H54 (cell line): ENCODE measurements at regions not wholly inside any gene's neighbourhood (a gene's known extent, or its start where the extent isn't known, plus 50 kb on each side); places are given as distances from the start of the nearest gene placed in this dataset.

Experiments
- DNase-seq: peaks from one replicate; pipeline ENCODE4 v3.0.0; 2011; ENCODE audit warnings: low spot score, mixed read lengths; ENCODE audit not compliant: insufficient read length
- FAIRE-seq: peaks from 3 replicates; lab custom pipeline; 2011; peaks lifted over from hg19 to GRCh38; lab: Jason Lieb, UNC
- POLR2A ChIP-seq: IDR thresholded peaks from 2 replicates; pipeline ENCODE4 v1.6.1; 2011; ENCODE audit warnings: low read depth, mild to moderate bottlenecking, low read length

DNA sequence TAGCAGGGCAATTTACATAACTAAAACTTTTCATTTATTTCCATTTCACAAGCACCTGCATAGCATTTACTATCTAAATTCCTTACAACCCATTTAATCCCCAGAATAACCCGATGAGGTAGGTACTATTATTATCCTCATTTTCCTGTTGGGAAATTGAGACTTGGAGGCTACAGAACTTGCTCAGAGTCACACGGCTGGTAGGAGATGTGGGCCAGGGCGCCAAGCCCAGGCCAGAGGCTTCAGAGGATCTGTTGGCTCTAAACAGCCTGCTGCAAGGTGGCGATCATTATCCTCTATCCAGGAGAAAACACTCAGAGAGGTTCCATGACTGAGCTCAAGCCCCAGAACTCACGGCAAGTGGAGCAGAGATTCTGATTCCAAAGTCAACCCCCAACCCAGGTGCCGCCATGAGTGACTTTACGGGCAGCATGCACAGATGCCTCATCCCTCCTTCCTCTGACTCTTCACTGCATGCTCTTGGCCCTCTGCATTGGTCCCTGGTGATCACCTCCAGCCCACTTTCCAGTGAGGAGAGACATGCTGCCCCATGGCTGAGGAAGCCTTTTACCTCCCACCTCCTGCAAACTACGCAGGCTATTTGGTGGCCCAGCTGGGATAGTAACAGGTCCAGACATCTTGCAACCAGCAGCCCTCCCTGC, 168.4 kb upstream of the FSTL4 start:
- DNase-seq (no peak), FAIRE-seq (no peak)
- TF ChIP-seq POLR2A, result no peak

DNA sequence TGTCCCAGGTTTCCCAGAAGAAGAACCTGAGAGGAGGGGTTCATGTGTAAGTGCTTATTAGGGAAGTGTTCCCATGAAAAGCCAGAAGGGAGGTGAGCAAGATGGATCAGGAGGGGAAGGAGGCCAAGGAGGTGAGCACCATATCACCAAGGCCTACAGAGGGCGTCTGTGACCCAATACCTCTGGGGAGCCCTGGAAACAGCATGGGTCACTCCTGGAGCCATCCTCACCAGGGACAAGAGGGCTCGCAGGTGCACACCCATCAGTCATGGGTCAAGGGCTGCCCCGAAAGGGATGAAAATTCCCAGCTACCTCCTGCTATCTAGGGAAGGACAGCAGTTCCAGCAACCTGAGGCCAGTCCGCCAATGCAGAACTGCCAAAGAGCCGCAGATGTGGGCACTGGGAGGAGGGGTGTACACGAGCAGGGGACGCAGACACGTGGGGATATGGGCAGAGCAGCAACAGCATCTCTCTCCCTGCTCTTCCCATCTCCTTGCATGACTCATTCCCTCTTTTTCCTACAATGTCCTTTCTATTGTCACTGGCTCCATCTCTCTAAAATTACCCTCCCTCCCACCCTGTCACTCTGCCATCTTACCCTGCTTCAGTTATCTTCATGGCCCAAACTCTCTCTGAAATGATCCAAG, 167.6 kb upstream of the FSTL4 start:
- TF ChIP-seq POLR2A, result no peak
- FAIRE-seq (no peak), DNase-seq (no peak)

DNA sequence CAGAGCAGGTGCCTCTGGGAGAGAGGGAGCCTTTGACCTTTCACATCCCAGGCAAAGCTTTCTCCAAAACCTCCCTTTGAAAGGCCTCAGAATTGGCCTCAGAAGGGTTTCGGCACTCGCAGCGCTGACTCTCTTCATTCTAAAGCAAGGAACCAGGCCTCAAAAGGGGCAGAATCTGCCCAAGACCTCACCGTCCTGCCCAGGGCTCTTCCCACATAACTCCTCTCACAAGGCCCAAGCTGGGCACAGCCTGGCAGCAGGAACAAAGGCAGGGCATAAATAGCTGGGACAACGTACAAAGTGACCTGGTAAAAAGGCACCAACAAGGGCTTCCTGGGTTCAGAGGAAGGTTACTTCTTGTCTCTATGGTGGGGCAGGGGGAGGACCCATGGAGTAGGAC, 166.3 kb upstream of the FSTL4 start:
- TF ChIP-seq POLR2A, result no peak
- DNase-seq (no peak), FAIRE-seq (no peak)

DNA sequence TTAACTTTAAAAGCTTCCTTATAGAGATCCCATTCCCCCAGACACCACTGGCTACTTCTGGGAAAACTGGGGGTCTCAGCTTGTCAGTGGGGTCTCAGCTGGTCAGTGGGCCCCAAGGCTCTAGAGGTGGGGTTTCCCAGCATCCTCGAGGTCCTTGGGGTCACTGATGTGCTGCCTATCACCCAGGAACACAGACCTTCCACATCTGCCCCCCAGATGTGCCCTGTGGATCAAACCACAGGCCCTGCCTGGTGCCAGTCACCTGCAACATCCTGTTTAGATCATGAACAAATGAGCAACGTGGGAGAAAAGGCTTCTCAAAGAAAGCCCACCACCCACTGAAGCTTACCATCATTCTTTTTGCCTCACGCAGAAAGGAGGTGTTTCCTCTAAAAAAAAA, 165.6 kb upstream of the FSTL4 start:
- no peak for FAIRE-seq
- TF ChIP-seq POLR2A, result no peak
- no peak for DNase-seq

DNA sequence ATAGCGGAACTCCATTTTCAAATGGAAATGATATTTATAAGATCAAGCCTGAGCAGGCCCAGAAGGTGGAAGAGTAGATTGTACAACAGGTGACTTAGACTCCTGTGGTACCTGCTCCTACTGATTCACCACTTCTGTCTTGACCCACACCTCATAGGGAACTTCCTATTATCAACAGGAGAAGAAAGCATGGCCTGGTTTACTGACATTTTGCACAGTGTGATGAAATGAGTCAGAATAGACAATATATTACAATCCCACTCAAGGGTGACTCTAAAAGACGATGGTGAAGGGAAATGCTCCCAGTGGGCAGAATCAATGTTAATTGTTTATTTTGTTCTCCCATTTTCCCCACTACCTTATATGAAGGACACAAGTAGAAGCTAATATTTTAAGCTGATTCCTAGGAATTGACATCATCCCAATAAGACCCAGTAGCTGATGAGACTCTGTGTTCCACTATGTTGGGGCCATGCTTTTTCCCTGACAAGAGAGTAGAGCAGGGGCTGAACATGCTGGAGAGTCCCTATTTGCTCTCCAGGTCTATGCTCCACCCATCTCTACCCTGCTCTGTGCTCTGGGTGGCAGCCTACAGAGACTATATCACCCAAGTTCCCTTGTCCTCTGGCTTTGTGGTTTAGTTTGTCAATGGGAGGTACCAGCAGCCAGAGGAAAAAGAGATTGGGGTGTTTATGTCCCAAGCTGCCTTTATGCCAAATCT, 163.4 kb upstream of the FSTL4 start:
- FAIRE-seq, result no peak
- no peak for DNase-seq
- TF ChIP-seq POLR2A, result no peak

DNA sequence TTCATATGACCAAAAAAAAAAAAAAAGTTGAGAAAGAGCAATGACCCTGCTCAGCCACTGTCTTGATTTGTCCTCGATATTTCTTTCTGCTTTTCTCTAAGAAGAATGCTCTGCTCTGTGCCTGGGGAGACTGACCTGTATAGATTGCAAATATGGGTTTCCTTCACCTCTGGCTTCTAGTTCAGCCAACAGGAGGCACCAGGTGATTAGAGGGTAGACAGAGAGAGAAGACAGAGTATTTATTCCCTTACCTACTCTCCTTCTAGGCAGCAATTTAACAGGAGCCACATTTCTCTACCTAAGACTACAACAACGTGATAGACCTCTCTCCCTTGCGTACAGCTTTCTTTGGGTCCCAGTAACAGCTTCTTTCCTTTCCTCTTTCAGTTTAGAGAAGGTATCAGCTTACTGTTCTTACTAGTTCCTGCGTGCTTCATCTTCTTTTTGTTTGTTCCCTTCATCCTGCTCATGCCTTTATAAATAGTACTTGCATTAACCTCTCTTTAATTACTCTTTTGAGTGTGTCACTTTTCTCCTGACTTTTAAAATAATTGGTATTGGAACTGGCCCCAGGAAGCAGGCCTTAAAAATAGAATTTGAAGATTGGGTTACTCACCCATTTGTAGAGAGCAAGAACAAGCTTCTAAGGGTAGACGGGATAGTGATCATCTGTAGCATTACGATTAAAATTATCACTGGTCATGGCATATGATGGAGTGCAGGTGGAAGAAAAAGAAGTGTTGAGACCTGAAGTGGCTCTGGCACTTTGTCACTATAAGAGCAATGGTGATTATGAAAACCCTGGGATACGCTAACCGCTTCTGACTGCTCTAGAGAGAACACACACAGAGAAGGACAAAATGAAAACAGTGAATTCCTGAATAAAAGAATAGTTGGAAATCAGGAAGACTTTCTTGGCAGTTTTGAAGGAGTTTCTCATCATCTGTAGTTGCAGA, 161.2 kb upstream of the FSTL4 start:
- FAIRE-seq (no peak), DNase-seq (no peak)
- no peak for TF ChIP-seq POLR2A

DNA sequence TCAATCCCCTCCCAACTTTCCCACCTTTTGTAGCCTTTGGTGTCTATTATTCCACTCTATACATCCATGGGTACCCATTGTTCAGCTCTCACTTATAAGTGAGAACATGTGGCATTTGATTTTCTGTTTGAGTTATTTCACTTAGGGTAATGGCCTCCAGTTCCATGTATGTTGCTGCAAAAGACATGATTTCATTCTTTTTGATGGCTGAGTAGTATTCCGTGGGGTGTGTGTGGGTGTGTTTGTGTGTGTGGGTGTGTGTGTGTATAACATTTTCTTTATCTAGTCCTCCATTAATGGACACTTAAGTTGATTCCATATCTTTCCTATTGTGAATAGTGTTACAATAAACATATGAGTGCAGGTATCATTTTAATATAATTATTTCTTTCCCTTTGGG, 157.5 kb upstream of the FSTL4 start:
- DNase-seq (no peak), FAIRE-seq (no peak)
- no peak for TF ChIP-seq POLR2A

DNA sequence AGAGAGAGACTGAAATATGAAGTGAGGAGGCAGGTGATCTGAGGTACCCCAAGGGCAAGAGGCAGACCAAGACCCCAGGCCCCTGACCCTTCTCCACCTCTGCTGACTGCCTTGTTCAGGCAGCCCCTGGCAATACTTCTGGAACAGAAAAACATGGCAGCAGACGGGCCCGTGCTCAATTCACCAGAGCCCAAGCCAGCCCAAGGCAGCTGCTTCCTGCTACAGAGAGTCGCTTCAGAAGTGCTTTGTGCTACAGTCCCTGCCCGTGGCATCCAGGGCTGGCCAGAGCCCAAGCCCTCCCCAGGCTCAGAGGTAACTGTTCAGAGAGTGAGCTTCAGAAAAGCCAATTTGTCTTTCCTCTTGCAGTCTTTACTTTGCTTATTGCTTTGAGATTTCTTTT, 151.4 kb upstream of the FSTL4 start:
- no peak for FAIRE-seq
- TF ChIP-seq POLR2A, result no peak
- DNase-seq, result no peak

DNA sequence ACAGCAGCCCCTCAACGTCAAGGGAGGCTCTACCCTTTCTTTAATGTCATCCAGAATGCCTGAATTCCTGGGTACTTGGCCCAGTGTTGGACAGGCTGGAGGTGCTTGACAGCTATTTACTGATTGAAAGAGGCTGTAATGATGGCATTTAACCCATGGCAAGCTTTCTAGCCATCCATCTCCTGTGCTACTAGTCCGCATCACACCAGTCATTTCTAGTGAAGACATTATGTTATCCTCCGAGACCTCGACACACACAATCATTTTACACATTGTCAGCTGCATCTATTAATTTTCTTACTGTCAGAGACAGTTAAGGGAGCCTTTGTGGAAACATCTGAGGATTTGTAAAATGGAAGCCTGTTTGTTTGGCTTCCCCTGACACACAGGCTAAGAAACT, 149.3 kb upstream of the FSTL4 start:
- TF ChIP-seq POLR2A, result no peak
- FAIRE-seq, result no peak
- no peak for DNase-seq

DNA sequence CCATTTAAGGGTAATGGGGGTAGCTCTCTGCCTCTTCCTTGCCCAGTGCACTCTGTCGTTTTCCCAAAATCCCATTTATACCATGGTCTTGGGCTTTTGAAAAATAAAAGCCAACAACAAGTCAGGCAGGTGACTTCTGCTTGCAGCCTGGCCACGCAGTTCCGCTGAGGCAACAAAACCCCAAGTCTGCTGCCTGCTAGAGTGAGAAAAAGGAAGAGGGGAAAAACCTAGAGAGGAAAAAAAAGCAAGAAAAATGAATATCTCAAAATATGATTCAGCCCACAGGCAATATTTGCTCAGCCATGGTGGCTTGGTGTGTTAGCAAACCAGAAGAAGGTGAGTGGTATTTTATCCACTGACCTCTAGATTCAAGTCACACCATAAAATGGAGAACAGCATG, 148.2 kb upstream of the FSTL4 start:
- DNase-seq (no peak), FAIRE-seq (no peak)
- TF ChIP-seq POLR2A, result no peak

DNA sequence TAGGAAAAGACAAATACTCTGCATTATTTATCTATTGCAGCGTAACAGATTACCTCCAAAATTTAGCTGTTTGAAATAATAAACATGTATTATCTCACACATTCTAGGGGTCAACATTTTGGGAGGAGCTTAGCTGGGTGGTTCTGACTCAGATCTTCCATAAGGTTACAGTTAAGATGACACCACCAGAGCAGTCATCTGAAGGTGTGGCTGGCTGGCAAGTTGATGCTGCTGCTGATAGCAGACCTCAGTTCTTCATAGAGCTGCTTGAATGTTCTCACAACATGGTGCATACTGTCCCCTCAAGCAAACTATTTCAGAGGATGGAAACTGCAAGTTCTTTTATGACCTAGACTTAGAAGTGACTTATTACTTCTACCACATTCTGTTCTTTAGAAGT, 146.3 kb upstream of the FSTL4 start:
- FAIRE-seq, result no peak
- no peak for DNase-seq
- TF ChIP-seq POLR2A, result no peak

DNA sequence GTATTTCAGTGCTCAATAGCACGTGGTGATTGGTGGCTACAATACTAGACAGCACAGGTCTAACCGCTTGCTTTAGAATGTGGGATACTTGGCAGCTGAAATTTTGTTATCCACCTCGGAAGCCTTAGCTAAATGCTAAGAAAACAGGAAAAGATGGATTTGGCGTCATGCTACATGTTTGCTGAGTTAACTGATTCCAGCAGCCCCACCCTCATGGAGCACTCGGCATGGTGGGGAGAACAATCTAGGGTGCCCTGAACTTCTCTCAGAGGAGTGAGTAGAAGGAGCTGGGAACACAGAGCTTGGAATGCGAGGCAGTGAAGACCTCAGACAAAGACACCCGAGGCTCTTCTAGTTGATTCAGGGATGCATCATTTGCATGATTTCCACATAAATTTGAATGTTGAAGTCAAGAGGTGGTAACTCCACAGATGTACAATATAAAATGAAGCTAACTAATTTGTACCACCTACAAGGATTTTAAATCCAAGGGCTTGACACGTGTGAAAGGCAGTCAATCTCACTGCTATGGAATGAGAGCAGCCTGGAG, 145.1 kb upstream of the FSTL4 start:
- TF ChIP-seq POLR2A, result no peak
- no peak for DNase-seq
- FAIRE-seq, result no peak

DNA sequence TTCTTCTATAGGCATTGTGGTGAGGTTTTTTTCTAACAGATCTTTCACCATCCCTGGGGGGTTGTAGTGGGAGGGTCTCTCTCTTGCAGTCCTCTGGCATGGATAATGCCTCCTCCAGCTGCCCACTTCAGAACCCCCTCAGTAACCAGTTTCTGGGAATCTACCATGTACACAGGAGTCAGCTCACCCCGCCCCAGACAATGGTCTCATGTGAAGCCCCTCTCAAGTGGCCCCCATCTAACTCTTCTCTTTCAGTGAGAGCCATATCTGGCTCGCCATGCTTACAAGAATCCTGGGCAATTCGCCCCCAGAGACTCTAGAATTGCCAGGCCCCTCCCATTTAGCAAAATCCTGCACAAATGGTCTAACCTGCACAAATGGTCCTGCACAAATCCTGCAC, 144.4 kb upstream of the FSTL4 start:
- no peak for FAIRE-seq
- no peak for TF ChIP-seq POLR2A
- DNase-seq, result no peak
